Gastrocnemius medialis (tissue), 4 donors: ENCODE measurements at regions not wholly inside any gene's neighbourhood (a gene's known extent, or its start where the extent isn't known, plus 50 kb on each side); places are given as distances from the start of the nearest gene placed in this dataset.
"Not testable (repeated sequence)": the region's sequence is repeated elsewhere in the genome, so short reads cannot be mapped to it uniquely, and the experiment has no call there.

Experiments used
- POLR2A ChIP-seq, 2 donors: fragments of 450-650 bp; IDR thresholded peaks; one replicate each; pipeline ENCODE4 v1.6.1; 2017; ENCODE audit warnings: antibody characterized with exemption in 2 of 2, mild to moderate bottlenecking in 2 of 2, moderate library complexity in 2 of 2
- TF ChIP-seq, protein P1 (sequence below), 5 experiments: fragments of 450-650 bp in 3 of 5; fragments of 200-600 bp in 2 of 5; sonication (generic) in 2 of 5; IDR thresholded peaks in 4 of 5; conservative IDR thresholded peaks in 1 of 5; 1 replicate in 4 of 5; 2 replicates in 1 of 5; pipeline ENCODE4 v1.5.1; 2016 to 2019; ENCODE audit warnings: antibody characterized with exemption in 5 of 5, mild to moderate bottlenecking in 3 of 5, moderate library complexity in 3 of 5

DNA sequence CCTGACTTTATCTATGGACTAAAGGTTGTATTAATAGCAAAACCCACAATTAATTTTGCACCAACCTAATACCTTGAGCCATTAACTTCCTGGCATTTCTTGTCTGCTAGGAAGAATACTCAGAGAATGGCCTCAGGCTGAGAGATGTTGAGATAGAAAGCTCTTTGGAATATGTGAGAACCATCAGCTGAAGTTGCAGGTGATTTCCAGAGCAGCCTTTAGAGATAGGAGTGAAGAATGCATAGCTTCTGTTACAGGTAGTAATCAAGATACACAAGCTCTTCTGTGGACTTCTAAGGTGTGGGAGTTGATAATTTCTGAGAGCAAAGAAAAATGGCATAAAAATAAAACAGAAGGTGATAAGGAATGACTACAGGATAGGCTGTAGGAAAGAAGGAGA is 669.3 kb upstream of the SEMA6D start:
- TF ChIP-seq, protein P1, sequence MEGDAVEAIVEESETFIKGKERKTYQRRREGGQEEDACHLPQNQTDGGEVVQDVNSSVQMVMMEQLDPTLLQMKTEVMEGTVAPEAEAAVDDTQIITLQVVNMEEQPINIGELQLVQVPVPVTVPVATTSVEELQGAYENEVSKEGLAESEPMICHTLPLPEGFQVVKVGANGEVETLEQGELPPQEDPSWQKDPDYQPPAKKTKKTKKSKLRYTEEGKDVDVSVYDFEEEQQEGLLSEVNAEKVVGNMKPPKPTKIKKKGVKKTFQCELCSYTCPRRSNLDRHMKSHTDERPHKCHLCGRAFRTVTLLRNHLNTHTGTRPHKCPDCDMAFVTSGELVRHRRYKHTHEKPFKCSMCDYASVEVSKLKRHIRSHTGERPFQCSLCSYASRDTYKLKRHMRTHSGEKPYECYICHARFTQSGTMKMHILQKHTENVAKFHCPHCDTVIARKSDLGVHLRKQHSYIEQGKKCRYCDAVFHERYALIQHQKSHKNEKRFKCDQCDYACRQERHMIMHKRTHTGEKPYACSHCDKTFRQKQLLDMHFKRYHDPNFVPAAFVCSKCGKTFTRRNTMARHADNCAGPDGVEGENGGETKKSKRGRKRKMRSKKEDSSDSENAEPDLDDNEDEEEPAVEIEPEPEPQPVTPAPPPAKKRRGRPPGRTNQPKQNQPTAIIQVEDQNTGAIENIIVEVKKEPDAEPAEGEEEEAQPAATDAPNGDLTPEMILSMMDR (IDR thresholded peaks at IDR 0.05 in 4 of 5, conservative IDR thresholded peaks at IDR 0.05 in 1 of 5), result not testable (repeated sequence)
- TF ChIP-seq POLR2A (IDR thresholded peaks at IDR 0.05), result not testable (repeated sequence)
